ENCODE measurements at regions not wholly inside any gene's neighbourhood (a gene's known extent, or its start where the extent isn't known, plus 50 kb on each side); places are given as distances from the start of the nearest gene placed in this dataset.

- Mint-ChIP-seq H3K4me3 (ENCODE audit: low read depth) (no peak overlapping the region), H3K27ac (no peak overlapping the region), H3K4me1 (ENCODE audit: low read depth) (no peaks in the 10 kb centered on the region), H3K9me3 (ENCODE audit: low read depth) (peaks cover 2% of the 10 kb centered on the region), H3K27me3 (no peaks in the 10 kb centered on the region), H3K36me3 (ENCODE audit: insufficient read depth) (no peaks in the 10 kb centered on the region)
- no peak for DNase-seq (ENCODE audit: low spot score, unreplicated experiment)
- no peak for TF ChIP-seq CTCF (IDR thresholded peaks at IDR 0.05; ENCODE audit: unreplicated experiment)
Observed at GRCh38 chr12:97387844-97388243, 74.8 kb upstream of the RMST start.

- no peak overlapping the region for H3K27ac Mint-ChIP-seq
- no peak for TF ChIP-seq CTCF (IDR thresholded peaks at IDR 0.05; ENCODE audit: unreplicated experiment)
- DNase-seq (ENCODE audit: low spot score, unreplicated experiment), result no peak
- no peak overlapping the region for H3K4me3 Mint-ChIP-seq (ENCODE audit: low read depth)
- no peaks in the 10 kb centered on the region for H3K27me3 Mint-ChIP-seq
- H3K36me3 Mint-ChIP-seq (ENCODE audit: insufficient read depth), result no peaks in the 10 kb centered on the region
- no peaks in the 10 kb centered on the region for H3K9me3 Mint-ChIP-seq (ENCODE audit: low read depth)
- H3K4me1 Mint-ChIP-seq (ENCODE audit: low read depth), result peaks cover 4% of the 10 kb centered on the region
Observed at GRCh38 chr12:97394657-97395056, 67.9 kb upstream of the RMST start.

GRCh38 chr12:97397008-97397407 is 65.6 kb upstream of the RMST start:
- H3K4me3 Mint-ChIP-seq (ENCODE audit: low read depth), result no peak overlapping the region
- no peak for TF ChIP-seq CTCF (IDR thresholded peaks at IDR 0.05; ENCODE audit: unreplicated experiment)

GRCh38 chr12:97398704-97399103 is 63.9 kb upstream of the RMST start:
- no peak overlapping the region for H3K4me3 Mint-ChIP-seq (ENCODE audit: low read depth)
- no peaks in the 10 kb centered on the region for H3K27me3 Mint-ChIP-seq
- H3K9me3 Mint-ChIP-seq (ENCODE audit: low read depth), result no peaks in the 10 kb centered on the region
- no peak for TF ChIP-seq CTCF (IDR thresholded peaks at IDR 0.05; ENCODE audit: unreplicated experiment)
- no peak for DNase-seq (ENCODE audit: low spot score, unreplicated experiment)
- peaks cover 4% of the 10 kb centered on the region for H3K4me1 Mint-ChIP-seq (ENCODE audit: low read depth)
- H3K27ac Mint-ChIP-seq, result no peak overlapping the region
- no peaks in the 10 kb centered on the region for H3K36me3 Mint-ChIP-seq (ENCODE audit: insufficient read depth)

More at GRCh38 chr12:97397008-97397407, 65.6 kb upstream of the RMST start:
- H3K36me3 Mint-ChIP-seq (ENCODE audit: insufficient read depth), result no peaks in the 10 kb centered on the region
- H3K4me1 Mint-ChIP-seq (ENCODE audit: low read depth), result peaks cover 4% of the 10 kb centered on the region
- DNase-seq (ENCODE audit: low spot score, unreplicated experiment), result no peak
- H3K27ac Mint-ChIP-seq, result peak overlapping the region; percentile 80
- H3K27me3 Mint-ChIP-seq, result no peaks in the 10 kb centered on the region
- H3K9me3 Mint-ChIP-seq (ENCODE audit: low read depth), result no peaks in the 10 kb centered on the region

GRCh38 chr12:97404093-97404492 is 58.5 kb upstream of the RMST start:
- DNase-seq (ENCODE audit: low spot score, unreplicated experiment), result no peak
- H3K4me1 Mint-ChIP-seq (ENCODE audit: low read depth), result no peaks in the 10 kb centered on the region
- H3K27me3 Mint-ChIP-seq, result no peaks in the 10 kb centered on the region
- no peaks in the 10 kb centered on the region for H3K9me3 Mint-ChIP-seq (ENCODE audit: low read depth)
- TF ChIP-seq CTCF (IDR thresholded peaks at IDR 0.05; ENCODE audit: unreplicated experiment), result no peak
- H3K27ac Mint-ChIP-seq, result no peak overlapping the region
- no peaks in the 10 kb centered on the region for H3K36me3 Mint-ChIP-seq (ENCODE audit: insufficient read depth)
- no peak overlapping the region for H3K4me3 Mint-ChIP-seq (ENCODE audit: low read depth)

Measured in progenitor cell of endocrine pancreas (in vitro differentiated cells).